ENCODE measurements at regions not wholly inside any gene's neighbourhood (a gene's known extent, or its start where the extent isn't known, plus 50 kb on each side); places are given as distances from the start of the nearest gene placed in this dataset.

DNA sequence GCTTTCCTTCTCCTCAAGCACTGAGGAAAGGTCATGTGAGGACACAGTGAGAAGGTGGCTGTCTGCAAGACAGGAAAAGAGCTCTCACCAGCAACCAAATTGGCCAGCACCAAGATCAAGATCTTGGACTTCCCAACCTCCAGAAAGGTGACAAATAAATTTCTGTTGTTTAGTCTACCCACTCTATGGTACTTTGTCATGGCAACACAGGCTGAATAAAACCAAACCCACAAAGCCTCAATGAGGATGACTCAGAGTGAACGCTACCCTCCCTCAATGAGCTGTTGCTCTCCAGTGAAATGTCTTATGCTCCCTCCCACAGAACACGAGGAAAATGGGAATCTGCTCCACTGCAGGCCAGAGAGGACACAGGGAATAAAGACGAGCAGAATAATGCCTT, 244.1 kb downstream of the RAB28 start:
- H3K79me1 ChIP-seq (ENCODE audit: low read depth, low read length): no peaks in the 10 kb centered on the region
- no peaks in the 10 kb centered on the region for H3K79me2 ChIP-seq (ENCODE audit: control insufficient read depth in 1 of 2, insufficient read depth in 2 of 2, low read length in 2 of 2)
- ChIA-PET CTCF (ENCODE audit: partially characterized antibody) (interaction anchor here (0.6 to 1.8 kb wide), 2 partner anchors 8 to 15 kb away, joined by 3 to 7 read pairs; no protein-coding TSS in a partner anchor), POLR2A (ENCODE audit: partially characterized antibody) (no interaction called here)
- no peaks in the 10 kb centered on the region for H3K9me3 ChIP-seq (ENCODE audit: insufficient read depth in 2 of 2, low read depth in 1 of 2, low read length in 1 of 2)
- no peak overlapping the region for H3K14ac ChIP-seq (ENCODE audit: insufficient read length)
- H2BK12ac ChIP-seq (ENCODE audit: low read depth, low read length): no peak overlapping the region
- H4K8ac ChIP-seq (ENCODE audit: extremely low read depth, insufficient read depth, low read length): no peak overlapping the region
- H2BK5ac ChIP-seq (ENCODE audit: low read depth, low read length): no peak overlapping the region
- no peak overlapping the region for H3K27ac ChIP-seq (ENCODE audit: low read depth, low read length)
- no peak overlapping the region for H2BK120ac ChIP-seq (replicated peaks; ENCODE audit: low read depth, low read length)
- no peak overlapping the region for H4K5ac ChIP-seq (ENCODE audit: insufficient read length, low read depth, low read length)
- no peak overlapping the region for H2AFZ ChIP-seq (ENCODE audit: low read length)
- H3K36me3 ChIP-seq (ENCODE audit: control insufficient read depth in 2 of 4, insufficient read depth in 4 of 4, low read length in 3 of 4): no peaks in the 10 kb centered on the region
- no peak overlapping the region for H3K4me3 ChIP-seq (ENCODE audit: extremely low read depth in 1 of 4, insufficient read depth in 2 of 4, low read depth in 3 of 4, low read length in 4 of 4)
- peaks cover 0 to 5% (median 0%) of the 10 kb centered on the region in 4 experiments; a peak in 1 of 7 replicates for H3K4me1 ChIP-seq (replicated peaks in 1 of 4; ENCODE audit: control insufficient read depth in 3 of 4, insufficient read depth in 4 of 4, low read length in 3 of 4)
- H3K18ac ChIP-seq (ENCODE audit: extremely low read depth, low read length): no peak overlapping the region
- 74% methylated on average over 3 of the region's 3 CpGs; no CpG with 5 or more reads in 1 of the 2 experiments for WGBS, 2 experiments (ENCODE audit: extremely low coverage in 1 of 2, insufficient coverage in 1 of 2, insufficient read length in 1 of 2, insufficient replicate concordance in 2 of 2, low coverage in 1 of 2, low lambda C conversion rate in 2 of 2, missing lambda C conversion rate in 1 of 2)
- peak; percentile 13 for FAIRE-seq
- DNase-seq (ENCODE audit: low read depth in 1 of 2, low spot score in 2 of 2): no peak
- no peak overlapping the region for H4K91ac ChIP-seq (replicated peaks; ENCODE audit: insufficient read length, low read length)
- no peak overlapping the region for H3K23ac ChIP-seq (ENCODE audit: insufficient read length)
- no peaks in the 10 kb centered on the region for H4K20me1 ChIP-seq (replicated peaks in 1 of 2; ENCODE audit: control insufficient read depth in 1 of 2, insufficient read depth in 2 of 2, low read length in 2 of 2)
- H2BK15ac ChIP-seq (ENCODE audit: low read length): no peak overlapping the region
- H3K9ac ChIP-seq (replicated peaks in 1 of 4; ENCODE audit: extremely low read depth in 1 of 4, low read depth in 3 of 4, low read length in 3 of 4): no peak overlapping the region
- H2BK20ac ChIP-seq (ENCODE audit: low read length): no peak overlapping the region
- H3K4ac ChIP-seq (replicated peaks; ENCODE audit: insufficient read length, low read depth, low read length): no peak overlapping the region
- H3K27me3 ChIP-seq (replicated peaks in 1 of 4; ENCODE audit: control insufficient read depth in 3 of 4, extremely low read depth in 1 of 4, insufficient read depth in 3 of 4, low read length in 3 of 4): no peaks in the 10 kb centered on the region
- no peaks in the 10 kb centered on the region; the same call in 1 of the 2 replicates for H3K23me2 ChIP-seq (ENCODE audit: low read depth, low read length)
- H2AK5ac ChIP-seq (ENCODE audit: low read depth, low read length): no peak overlapping the region
- no peak overlapping the region for H3K4me2 ChIP-seq (ENCODE audit: insufficient read depth in 1 of 2, low read depth in 2 of 2, low read length in 2 of 2)
- no peak overlapping the region for H3K56ac ChIP-seq (replicated peaks; ENCODE audit: insufficient read length, low read depth, low read length)
- TF ChIP-seq BRCA1 (IDR thresholded peaks at IDR 0.05; ENCODE audit: low read depth, low read length): no peak
- TF ChIP-seq KDM5A (IDR thresholded peaks at IDR 0.05; ENCODE audit: low read length): no peak
- TF ChIP-seq RXRA (IDR thresholded peaks at IDR 0.05; ENCODE audit: insufficient read depth, low read depth, low read length): no peak
- no peak for TF ChIP-seq CBX8 (IDR thresholded peaks at IDR 0.05; ENCODE audit: borderline replicate concordance, low read depth, low read length)
- no peak for TF ChIP-seq TAF1 (IDR thresholded peaks at IDR 0.05; ENCODE audit: low read depth, low read length)
- no peak for TF ChIP-seq CREB1 (IDR thresholded peaks at IDR 0.05)
- TF ChIP-seq JUN (IDR thresholded peaks at IDR 0.05; ENCODE audit: low read depth, low read length): no peak
- no peak for TF ChIP-seq SP1 (IDR thresholded peaks at IDR 0.05; ENCODE audit: low read depth, low read length)
- TF ChIP-seq CHD2 (IDR thresholded peaks at IDR 0.05; ENCODE audit: low read length): no peak
- no peak for TF ChIP-seq USF2 (IDR thresholded peaks at IDR 0.05; ENCODE audit: low read length)
- no peak for TF ChIP-seq TAF7 (optimal IDR thresholded peaks at IDR 0.05; ENCODE audit: borderline replicate concordance, low read depth, low read length)
- TF ChIP-seq BACH1 (IDR thresholded peaks at IDR 0.05; ENCODE audit: low read length): no peak
